ENCODE measurements at regions not wholly inside any gene's neighbourhood (a gene's known extent, or its start where the extent isn't known, plus 50 kb on each side); places are given as distances from the start of the nearest gene placed in this dataset.

DNA sequence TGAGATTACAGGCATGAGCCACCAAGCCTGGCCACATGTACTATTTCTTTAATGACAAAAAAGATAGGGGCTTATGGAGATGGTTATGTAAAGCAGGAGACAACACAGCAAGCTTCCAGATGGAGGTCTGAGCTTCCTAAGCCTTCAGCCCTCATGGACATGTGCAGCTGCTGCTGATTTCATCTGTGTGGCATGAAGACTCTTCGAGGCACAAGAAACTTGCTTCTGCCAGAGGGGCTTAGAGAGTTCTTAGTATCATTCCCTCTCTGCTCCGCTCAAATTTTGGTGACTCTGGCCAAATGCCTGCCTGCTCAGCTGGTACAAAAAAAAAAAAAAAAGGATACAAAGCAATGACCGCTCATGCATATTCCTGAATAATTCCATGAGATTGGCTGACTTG, 552.5 kb downstream of the TYW1 start:
- H3K79me1 ChIP-seq (ENCODE audit: low read depth, low read length) = no peaks in the 10 kb centered on the region
- no peak overlapping the region for H3K18ac ChIP-seq (ENCODE audit: extremely low read depth, low read length)
- H3K14ac ChIP-seq (ENCODE audit: insufficient read length) = no peak overlapping the region
- H3K27me3 ChIP-seq (replicated peaks in 1 of 4; ENCODE audit: control insufficient read depth in 3 of 4, extremely low read depth in 1 of 4, insufficient read depth in 3 of 4, low read length in 3 of 4) = no peaks in the 10 kb centered on the region
- H3K23me2 ChIP-seq (ENCODE audit: low read depth, low read length) = no peaks in the 10 kb centered on the region
- no peak overlapping the region for H3K4ac ChIP-seq (replicated peaks; ENCODE audit: insufficient read length, low read depth, low read length)
- 84% methylated on average over 3 of the region's 3 CpGs; no CpG with 5 or more reads in 1 of the 2 experiments for WGBS, 2 experiments (ENCODE audit: extremely low coverage in 1 of 2, insufficient coverage in 1 of 2, insufficient read length in 1 of 2, insufficient replicate concordance in 2 of 2, low coverage in 1 of 2, low lambda C conversion rate in 2 of 2, missing lambda C conversion rate in 1 of 2)
- POLR2A ChIA-PET (ENCODE audit: partially characterized antibody) = no interaction called here
- H4K20me1 ChIP-seq (replicated peaks in 1 of 2; ENCODE audit: control insufficient read depth in 1 of 2, insufficient read depth in 2 of 2, low read length in 2 of 2) = no peaks in the 10 kb centered on the region
- H3K23ac ChIP-seq (ENCODE audit: insufficient read length) = no peak overlapping the region
- no peak overlapping the region for H2AFZ ChIP-seq (ENCODE audit: low read length)
- H3K4me1 ChIP-seq (replicated peaks in 1 of 4; ENCODE audit: control insufficient read depth in 3 of 4, insufficient read depth in 4 of 4, low read length in 3 of 4) = no peaks in the 10 kb centered on the region
- no peak for FAIRE-seq
- H3K36me3 ChIP-seq (ENCODE audit: control insufficient read depth in 2 of 4, insufficient read depth in 4 of 4, low read length in 3 of 4) = no peaks in the 10 kb centered on the region
- H4K8ac ChIP-seq (ENCODE audit: extremely low read depth, insufficient read depth, low read length) = no peak overlapping the region
- H3K9ac ChIP-seq (replicated peaks in 1 of 4; ENCODE audit: extremely low read depth in 1 of 4, low read depth in 3 of 4, low read length in 3 of 4) = no peak overlapping the region
- no peak overlapping the region for H3K56ac ChIP-seq (replicated peaks; ENCODE audit: insufficient read length, low read depth, low read length)
- H2BK5ac ChIP-seq (ENCODE audit: low read depth, low read length) = no peak overlapping the region
- no peak for DNase-seq (ENCODE audit: low read depth in 1 of 2, low spot score in 2 of 2)
- no peak overlapping the region for H2AK5ac ChIP-seq (ENCODE audit: low read depth, low read length)
- no peaks in the 10 kb centered on the region for H3K79me2 ChIP-seq (ENCODE audit: control insufficient read depth in 1 of 2, insufficient read depth in 2 of 2, low read length in 2 of 2)
- H2BK12ac ChIP-seq (ENCODE audit: low read depth, low read length) = no peak overlapping the region
- no peak overlapping the region for H3K4me2 ChIP-seq (ENCODE audit: insufficient read depth in 1 of 2, low read depth in 2 of 2, low read length in 2 of 2)
- H3K27ac ChIP-seq (ENCODE audit: low read depth, low read length) = no peak overlapping the region
- H2BK15ac ChIP-seq (ENCODE audit: low read length) = no peak overlapping the region
- H2BK20ac ChIP-seq (ENCODE audit: low read length) = no peak overlapping the region
- no peak overlapping the region for H2BK120ac ChIP-seq (replicated peaks; ENCODE audit: low read depth, low read length)
- H4K91ac ChIP-seq (replicated peaks; ENCODE audit: insufficient read length, low read length) = no peak overlapping the region
- no peaks in the 10 kb centered on the region for H3K9me3 ChIP-seq (ENCODE audit: insufficient read depth in 2 of 2, low read depth in 1 of 2, low read length in 1 of 2)
- H4K5ac ChIP-seq (ENCODE audit: insufficient read length, low read depth, low read length) = no peak overlapping the region
- CTCF ChIA-PET (ENCODE audit: partially characterized antibody) = no interaction called here
- no peak overlapping the region for H3K4me3 ChIP-seq (ENCODE audit: extremely low read depth in 1 of 4, insufficient read depth in 2 of 4, low read depth in 3 of 4, low read length in 4 of 4)
- TF ChIP-seq CBX5 (IDR thresholded peaks at IDR 0.05; ENCODE audit: low read depth, low read length) (no peak), BCL11A (IDR thresholded peaks at IDR 0.05; ENCODE audit: low read depth in 2 of 2, low read length in 2 of 2) (no peak), YY1 (IDR thresholded peaks at IDR 0.05; ENCODE audit: low read depth, low read length) (no peak), EP300 (IDR thresholded peaks at IDR 0.05; ENCODE audit: borderline replicate concordance in 1 of 2, low read depth in 2 of 2, low read length in 2 of 2) (no peak), NANOG (IDR thresholded peaks at IDR 0.05; ENCODE audit: insufficient read depth, low read depth, low read length, poor library complexity, severe bottlenecking) (no peak), CREB1 (IDR thresholded peaks at IDR 0.05) (no peak), E2F6 (IDR thresholded peaks at IDR 0.05) (no peak), KDM4A (IDR thresholded peaks at IDR 0.05; ENCODE audit: low read depth, low read length, severe bottlenecking) (no peak), GTF2F1 (IDR thresholded peaks at IDR 0.05; ENCODE audit: borderline replicate concordance, low read depth, low read length) (no peak), CHD1 (IDR thresholded peaks at IDR 0.05; ENCODE audit: low read depth, low read length) (no peak), RXRA (IDR thresholded peaks at IDR 0.05; ENCODE audit: insufficient read depth, low read depth, low read length) (no peak), CEBPB (IDR thresholded peaks at IDR 0.05; ENCODE audit: low read depth, low read length) (no peak), CBX8 (IDR thresholded peaks at IDR 0.05; ENCODE audit: borderline replicate concordance, low read depth, low read length) (no peak), JUND (IDR thresholded peaks at IDR 0.05; ENCODE audit: low read length) (no peak), TAF7 (optimal IDR thresholded peaks at IDR 0.05; ENCODE audit: borderline replicate concordance, low read depth, low read length) (no peak), SP2 (IDR thresholded peaks at IDR 0.05; ENCODE audit: low read length) (no peak)

Measured in H1 (cell line).